ENCODE measurements at regions not wholly inside any gene's neighbourhood (a gene's known extent, or its start where the extent isn't known, plus 50 kb on each side); places are given as distances from the start of the nearest gene placed in this dataset.

DNA sequence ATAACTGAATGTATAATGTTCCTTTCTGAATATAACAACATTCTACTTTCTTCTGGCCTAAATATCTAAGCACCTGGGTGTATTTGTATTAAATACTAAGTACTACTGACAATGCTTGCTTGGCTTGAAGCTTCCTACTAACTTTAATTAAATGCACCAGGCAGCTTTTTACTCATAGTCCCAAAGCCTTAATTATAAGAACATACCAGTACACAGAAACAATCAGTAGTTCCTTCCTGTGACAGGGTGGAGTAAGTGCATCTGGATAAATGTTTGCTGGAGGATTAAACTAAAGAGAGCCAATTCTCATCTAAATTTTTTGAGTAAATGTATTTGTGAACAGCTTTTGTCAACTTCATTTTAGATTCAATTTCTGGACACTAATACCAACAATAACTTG lies 558.6 kb upstream of the SEMA6A start:
- ChIA-PET POLR2A (no interaction called here), SMC1A (ENCODE audit: uncharacterized antibody, unreplicated experiment) (no interaction called here)

DNA sequence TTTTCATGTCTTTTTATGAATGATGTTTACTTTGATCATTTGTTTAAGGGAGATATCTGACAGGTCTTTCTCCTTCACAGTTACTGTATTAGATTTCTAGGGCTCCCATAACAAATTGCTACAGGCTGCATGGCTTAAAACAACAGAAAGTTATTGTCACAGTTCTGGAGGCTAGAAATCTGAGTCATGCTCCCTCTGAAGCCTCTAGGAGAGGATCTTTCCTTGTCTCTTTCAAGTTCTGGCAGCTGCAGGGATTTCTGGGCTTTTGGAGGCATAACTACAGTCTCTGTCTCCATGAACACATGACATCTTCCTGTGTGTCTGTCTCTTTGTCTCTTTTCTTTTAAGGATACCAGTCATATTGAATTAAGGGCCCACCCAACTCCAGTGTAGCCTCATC lies 557.3 kb upstream of the SEMA6A start:
- POLR2A ChIA-PET: no interaction called here
- H3K4me1 ChIP-seq (ENCODE audit: control insufficient read depth, insufficient read depth, low read length): peaks cover 3% of the 10 kb centered on the region; the same call in 1 of the 2 replicates
- no peak for TF ChIP-seq EZH2 (IDR thresholded peaks at IDR 0.05; ENCODE audit: borderline replicate concordance, control insufficient read depth, low read depth, low read length)
- no peak for TF ChIP-seq WRNIP1 (IDR thresholded peaks at IDR 0.05; ENCODE audit: borderline replicate concordance, low read depth, low read length)
- TF ChIP-seq CHD1 (IDR thresholded peaks at IDR 0.05; ENCODE audit: low read depth, low read length): no peak
- TF ChIP-seq ETV6 (conservative IDR thresholded peaks at IDR 0.05 in 1 of 2, IDR thresholded peaks at IDR 0.05 in 1 of 2; ENCODE audit: borderline replicate concordance in 1 of 2, low read depth in 1 of 2): no peak
- TF ChIP-seq, protein P1, sequence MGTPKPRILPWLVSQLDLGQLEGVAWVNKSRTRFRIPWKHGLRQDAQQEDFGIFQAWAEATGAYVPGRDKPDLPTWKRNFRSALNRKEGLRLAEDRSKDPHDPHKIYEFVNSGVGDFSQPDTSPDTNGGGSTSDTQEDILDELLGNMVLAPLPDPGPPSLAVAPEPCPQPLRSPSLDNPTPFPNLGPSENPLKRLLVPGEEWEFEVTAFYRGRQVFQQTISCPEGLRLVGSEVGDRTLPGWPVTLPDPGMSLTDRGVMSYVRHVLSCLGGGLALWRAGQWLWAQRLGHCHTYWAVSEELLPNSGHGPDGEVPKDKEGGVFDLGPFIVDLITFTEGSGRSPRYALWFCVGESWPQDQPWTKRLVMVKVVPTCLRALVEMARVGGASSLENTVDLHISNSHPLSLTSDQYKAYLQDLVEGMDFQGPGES (IDR thresholded peaks at IDR 0.05): no peak
- TF ChIP-seq NFYA (IDR thresholded peaks at IDR 0.05; ENCODE audit: borderline replicate concordance, low read depth, low read length): no peak
- no peak for TF ChIP-seq NFYB (IDR thresholded peaks at IDR 0.05; ENCODE audit: insufficient read depth, low read depth, low read length)
- no peak for TF ChIP-seq SMARCA5 (IDR thresholded peaks at IDR 0.05)
- TF ChIP-seq STAT1 (conservative IDR thresholded peaks at IDR 0.05): no peak
- TF ChIP-seq, protein P2, sequence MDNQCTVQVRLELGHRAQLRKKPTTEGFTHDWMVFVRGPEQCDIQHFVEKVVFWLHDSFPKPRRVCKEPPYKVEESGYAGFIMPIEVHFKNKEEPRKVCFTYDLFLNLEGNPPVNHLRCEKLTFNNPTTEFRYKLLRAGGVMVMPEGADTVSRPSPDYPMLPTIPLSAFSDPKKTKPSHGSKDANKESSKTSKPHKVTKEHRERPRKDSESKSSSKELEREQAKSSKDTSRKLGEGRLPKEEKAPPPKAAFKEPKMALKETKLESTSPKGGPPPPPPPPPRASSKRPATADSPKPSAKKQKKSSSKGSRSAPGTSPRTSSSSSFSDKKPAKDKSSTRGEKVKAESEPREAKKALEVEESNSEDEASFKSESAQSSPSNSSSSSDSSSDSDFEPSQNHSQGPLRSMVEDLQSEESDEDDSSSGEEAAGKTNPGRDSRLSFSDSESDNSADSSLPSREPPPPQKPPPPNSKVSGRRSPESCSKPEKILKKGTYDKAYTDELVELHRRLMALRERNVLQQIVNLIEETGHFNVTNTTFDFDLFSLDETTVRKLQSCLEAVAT (IDR thresholded peaks at IDR 0.05): no peak
- no peak for TF ChIP-seq ZNF217 (IDR thresholded peaks at IDR 0.05)
- TF ChIP-seq, protein P3, sequence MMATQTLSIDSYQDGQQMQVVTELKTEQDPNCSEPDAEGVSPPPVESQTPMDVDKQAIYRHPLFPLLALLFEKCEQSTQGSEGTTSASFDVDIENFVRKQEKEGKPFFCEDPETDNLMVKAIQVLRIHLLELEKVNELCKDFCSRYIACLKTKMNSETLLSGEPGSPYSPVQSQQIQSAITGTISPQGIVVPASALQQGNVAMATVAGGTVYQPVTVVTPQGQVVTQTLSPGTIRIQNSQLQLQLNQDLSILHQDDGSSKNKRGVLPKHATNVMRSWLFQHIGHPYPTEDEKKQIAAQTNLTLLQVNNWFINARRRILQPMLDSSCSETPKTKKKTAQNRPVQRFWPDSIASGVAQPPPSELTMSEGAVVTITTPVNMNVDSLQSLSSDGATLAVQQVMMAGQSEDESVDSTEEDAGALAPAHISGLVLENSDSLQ (IDR thresholded peaks at IDR 0.05): no peak
- no peak for TF ChIP-seq SREBF2 (IDR thresholded peaks at IDR 0.05; ENCODE audit: low read length)
- TF ChIP-seq IRF4 (IDR thresholded peaks at IDR 0.05; ENCODE audit: low read depth, low read length): no peak
- TF ChIP-seq, protein P4, sequence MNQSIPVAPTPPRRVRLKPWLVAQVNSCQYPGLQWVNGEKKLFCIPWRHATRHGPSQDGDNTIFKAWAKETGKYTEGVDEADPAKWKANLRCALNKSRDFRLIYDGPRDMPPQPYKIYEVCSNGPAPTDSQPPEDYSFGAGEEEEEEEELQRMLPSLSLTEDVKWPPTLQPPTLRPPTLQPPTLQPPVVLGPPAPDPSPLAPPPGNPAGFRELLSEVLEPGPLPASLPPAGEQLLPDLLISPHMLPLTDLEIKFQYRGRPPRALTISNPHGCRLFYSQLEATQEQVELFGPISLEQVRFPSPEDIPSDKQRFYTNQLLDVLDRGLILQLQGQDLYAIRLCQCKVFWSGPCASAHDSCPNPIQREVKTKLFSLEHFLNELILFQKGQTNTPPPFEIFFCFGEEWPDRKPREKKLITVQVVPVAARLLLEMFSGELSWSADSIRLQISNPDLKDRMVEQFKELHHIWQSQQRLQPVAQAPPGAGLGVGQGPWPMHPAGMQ (IDR thresholded peaks at IDR 0.05; ENCODE audit: borderline replicate concordance): no peak

More for the DNA sequence above, 558.6 kb upstream of the SEMA6A start:
- Histone ChIP-seq H3K36me3 (ENCODE audit: control insufficient read depth in 2 of 2, insufficient read depth in 2 of 2, low read length in 1 of 2) (no peaks in the 10 kb centered on the region), H3K9me3 (replicated peaks; ENCODE audit: control insufficient read depth, insufficient read depth, low read length) (no peaks in the 10 kb centered on the region), H3K9ac (ENCODE audit: control insufficient read depth, insufficient read depth, low read length) (no peak overlapping the region), H2AFZ (ENCODE audit: control insufficient read depth, low read depth, low read length) (no peak overlapping the region), H3K4me3 (no peak overlapping the region), H4K20me1 (ENCODE audit: control insufficient read depth, insufficient read depth) (no peaks in the 10 kb centered on the region), H3K4me1 (ENCODE audit: control insufficient read depth, insufficient read depth, low read length) (peaks cover 3% of the 10 kb centered on the region; the same call in 1 of the 2 replicates), H3K4me2 (ENCODE audit: control insufficient read depth, insufficient read depth) (no peak overlapping the region), H3K27me3 (replicated peaks in 1 of 2; ENCODE audit: control insufficient read depth in 2 of 2, insufficient read depth in 2 of 2, low read length in 1 of 2) (no peaks in the 10 kb centered on the region), H3K27ac (ENCODE audit: control insufficient read depth, insufficient read depth) (no peak overlapping the region), H3K79me2 (ENCODE audit: control insufficient read depth, insufficient read depth, low read length) (no peaks in the 10 kb centered on the region)
- ATAC-seq (no peak), FAIRE-seq (no peak), DNase-seq (ENCODE audit: low read depth, low spot score) (no peak)
- in situ Hi-C loops (cut with MboI) (no loop called here), intact Hi-C loops (cut with micrococcal nuclease; ENCODE audit: unreplicated experiment) (no loop called here)
- BruUV-seq (replicated peaks): no TSS peak
- TF ChIP-seq BCL11A (IDR thresholded peaks at IDR 0.05; ENCODE audit: low read depth, low read length): no peak
- RAD21 ChIA-PET (ENCODE audit: unreplicated experiment): no interaction called here
- CTCF ChIA-PET: no interaction called here

More for the DNA sequence above, 557.3 kb upstream of the SEMA6A start:
- Histone ChIP-seq H2AFZ (ENCODE audit: control insufficient read depth, low read depth, low read length) (peak overlapping the region; percentile 26; the same call in 1 of the 2 replicates), H3K27ac (ENCODE audit: control insufficient read depth, insufficient read depth) (peak overlapping the region; percentile 25), H3K4me3 (no peak overlapping the region), H3K36me3 (ENCODE audit: control insufficient read depth in 2 of 2, insufficient read depth in 2 of 2, low read length in 1 of 2) (no peaks in the 10 kb centered on the region), H4K20me1 (ENCODE audit: control insufficient read depth, insufficient read depth) (no peaks in the 10 kb centered on the region), H3K9me3 (replicated peaks; ENCODE audit: control insufficient read depth, insufficient read depth, low read length) (no peaks in the 10 kb centered on the region), H3K79me2 (ENCODE audit: control insufficient read depth, insufficient read depth, low read length) (no peaks in the 10 kb centered on the region), H3K4me2 (ENCODE audit: control insufficient read depth, insufficient read depth) (no peak overlapping the region; the same call in 1 of the 2 replicates), H3K9ac (ENCODE audit: control insufficient read depth, insufficient read depth, low read length) (no peak overlapping the region), H3K27me3 (replicated peaks in 1 of 2; ENCODE audit: control insufficient read depth in 2 of 2, insufficient read depth in 2 of 2, low read length in 1 of 2) (no peaks in the 10 kb centered on the region)
- DNase-seq (ENCODE audit: low read depth, low spot score) (no peak), ATAC-seq (no peak), FAIRE-seq (peak; percentile 31)
- BruUV-seq (replicated peaks): no TSS peak
- ChIA-PET SMC1A (ENCODE audit: uncharacterized antibody, unreplicated experiment) (no interaction called here), CTCF (no interaction called here), RAD21 (ENCODE audit: unreplicated experiment) (no interaction called here)
- intact Hi-C loops (cut with micrococcal nuclease; ENCODE audit: unreplicated experiment) (no loop called here), in situ Hi-C loops (cut with MboI) (no loop called here)

All from GM12878 (cell line).